Choroid plexus epithelial cell (primary cell): ENCODE measurements at regions not wholly inside any gene's neighbourhood (a gene's known extent, or its start where the extent isn't known, plus 50 kb on each side); places are given as distances from the start of the nearest gene placed in this dataset.

ENCODE experiments used
- DNase-seq: peaks from one replicate; pipeline ENCODE4 v3.0.0-alpha.2; 2010; ENCODE audit warnings: low read depth
- H3K4me3 ChIP-seq: 2 replicates; pipeline ENCODE4 v1.5.1; 2011; ENCODE audit warnings: low read depth, mild to moderate bottlenecking, control low read depth, low read length, moderate library complexity
- TF ChIP-seq, protein P1 (sequence below): conservative IDR thresholded peaks from 2 replicates; pipeline ENCODE4 v1.5.1; 2011; ENCODE audit warnings: low read depth, mild to moderate bottlenecking, control low read depth, inconsistent platforms, low read length, moderate library complexity

DNA sequence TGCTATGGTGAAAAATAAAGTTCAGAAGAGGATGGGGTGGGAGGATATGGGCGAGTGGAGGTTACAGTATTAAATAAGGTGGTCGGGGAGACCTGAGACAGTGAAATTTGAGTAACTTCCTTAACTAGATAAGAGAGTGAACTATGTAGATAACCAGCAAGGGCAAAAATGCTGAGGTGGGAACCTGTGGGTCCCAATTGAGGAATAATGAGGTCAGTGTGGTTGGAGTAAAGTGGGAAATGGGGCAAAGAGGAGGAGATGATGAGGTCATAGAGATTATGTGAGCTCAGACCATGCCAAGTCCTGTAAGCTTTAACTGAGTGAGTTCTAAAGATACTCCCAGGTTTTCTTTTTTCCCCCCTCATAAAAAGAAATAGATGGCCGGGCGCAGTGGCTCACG is 614.6 kb upstream of the PLXNA2 start:
- H3K4me3 ChIP-seq: no peak overlapping the region
- TF ChIP-seq, protein P1, sequence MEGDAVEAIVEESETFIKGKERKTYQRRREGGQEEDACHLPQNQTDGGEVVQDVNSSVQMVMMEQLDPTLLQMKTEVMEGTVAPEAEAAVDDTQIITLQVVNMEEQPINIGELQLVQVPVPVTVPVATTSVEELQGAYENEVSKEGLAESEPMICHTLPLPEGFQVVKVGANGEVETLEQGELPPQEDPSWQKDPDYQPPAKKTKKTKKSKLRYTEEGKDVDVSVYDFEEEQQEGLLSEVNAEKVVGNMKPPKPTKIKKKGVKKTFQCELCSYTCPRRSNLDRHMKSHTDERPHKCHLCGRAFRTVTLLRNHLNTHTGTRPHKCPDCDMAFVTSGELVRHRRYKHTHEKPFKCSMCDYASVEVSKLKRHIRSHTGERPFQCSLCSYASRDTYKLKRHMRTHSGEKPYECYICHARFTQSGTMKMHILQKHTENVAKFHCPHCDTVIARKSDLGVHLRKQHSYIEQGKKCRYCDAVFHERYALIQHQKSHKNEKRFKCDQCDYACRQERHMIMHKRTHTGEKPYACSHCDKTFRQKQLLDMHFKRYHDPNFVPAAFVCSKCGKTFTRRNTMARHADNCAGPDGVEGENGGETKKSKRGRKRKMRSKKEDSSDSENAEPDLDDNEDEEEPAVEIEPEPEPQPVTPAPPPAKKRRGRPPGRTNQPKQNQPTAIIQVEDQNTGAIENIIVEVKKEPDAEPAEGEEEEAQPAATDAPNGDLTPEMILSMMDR: no peak
- DNase-seq: no peak

DNA sequence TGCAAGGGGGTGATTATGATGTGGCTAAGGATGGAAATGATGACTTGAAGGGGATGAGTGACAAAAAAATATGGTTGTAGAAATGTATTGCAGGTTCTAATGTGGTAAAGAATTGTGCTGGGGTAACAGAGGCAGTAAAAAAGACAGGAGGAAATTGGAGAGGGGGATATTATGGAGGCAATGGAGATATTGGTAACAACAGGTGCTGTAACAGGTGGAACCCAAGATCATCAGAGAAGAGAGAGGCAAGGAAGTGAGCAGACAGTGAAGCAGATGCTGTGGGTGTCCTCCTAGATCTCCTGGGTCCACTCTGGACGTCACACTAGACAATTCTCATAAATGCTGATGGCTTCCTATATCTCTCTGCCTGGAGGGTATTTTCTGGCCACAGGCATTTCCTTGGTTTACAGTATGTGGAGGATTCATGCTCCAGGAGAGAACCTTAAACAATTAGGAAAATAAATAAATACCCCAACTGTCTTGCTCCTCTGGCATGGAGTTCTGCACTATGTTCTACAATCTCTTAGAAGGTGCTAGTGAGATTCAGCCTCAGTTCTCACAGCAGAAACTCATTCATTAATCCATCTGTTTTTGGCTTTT is 620.3 kb upstream of the PLXNA2 start:
- TF ChIP-seq, protein P1: no peak
- H3K4me3 ChIP-seq: no peak overlapping the region
- DNase-seq: no peak

DNA sequence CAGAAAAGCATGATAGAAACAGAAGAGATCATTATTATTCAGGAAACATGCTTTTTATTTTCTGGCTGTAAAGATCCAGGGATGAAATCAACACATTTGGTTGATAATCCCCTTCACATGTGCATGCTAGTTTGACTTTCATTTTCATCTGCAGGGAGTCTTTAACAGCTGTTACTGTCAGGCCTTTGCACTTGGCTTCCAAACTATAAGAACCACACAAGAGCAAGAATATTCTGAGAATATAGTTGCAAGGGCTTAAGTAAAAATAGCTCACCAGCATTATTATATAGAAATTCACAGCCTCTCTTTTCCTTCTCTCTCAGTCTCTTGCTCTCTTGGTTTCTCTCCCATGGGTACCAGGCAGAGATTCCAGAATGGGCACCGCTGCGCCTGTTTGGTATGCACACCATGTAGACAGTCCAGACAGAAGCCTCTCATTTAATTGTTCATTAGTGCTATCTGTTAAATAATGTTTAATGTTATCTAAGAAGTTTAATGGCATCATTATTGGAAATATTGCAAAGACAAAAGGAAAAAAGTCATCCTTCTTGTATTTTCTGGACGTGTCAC is 622.3 kb upstream of the PLXNA2 start:
- TF ChIP-seq, protein P1: no peak
- no peak for DNase-seq
- no peak overlapping the region for H3K4me3 ChIP-seq

DNA sequence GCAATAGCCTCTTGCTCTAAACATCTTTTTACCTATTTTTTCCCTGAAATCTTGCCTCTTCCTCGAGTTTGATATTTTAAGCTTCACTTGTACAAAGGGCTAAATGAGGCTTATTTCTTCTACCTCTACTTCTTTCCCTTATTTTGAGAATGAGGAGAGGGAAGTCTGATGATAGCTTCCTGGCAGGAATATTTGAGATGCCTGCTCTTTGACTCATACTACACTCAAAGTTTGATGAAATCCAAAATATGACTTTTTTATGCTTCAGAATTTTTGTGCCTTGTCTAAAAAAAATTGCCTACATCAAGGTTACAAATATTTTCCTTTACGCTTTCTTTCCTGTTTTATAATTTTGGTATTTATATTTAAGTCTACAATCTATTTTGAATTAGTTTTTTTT is 624.4 kb upstream of the PLXNA2 start:
- TF ChIP-seq, protein P1: no peak
- no peak overlapping the region for H3K4me3 ChIP-seq
- DNase-seq: peak; percentile 1

DNA sequence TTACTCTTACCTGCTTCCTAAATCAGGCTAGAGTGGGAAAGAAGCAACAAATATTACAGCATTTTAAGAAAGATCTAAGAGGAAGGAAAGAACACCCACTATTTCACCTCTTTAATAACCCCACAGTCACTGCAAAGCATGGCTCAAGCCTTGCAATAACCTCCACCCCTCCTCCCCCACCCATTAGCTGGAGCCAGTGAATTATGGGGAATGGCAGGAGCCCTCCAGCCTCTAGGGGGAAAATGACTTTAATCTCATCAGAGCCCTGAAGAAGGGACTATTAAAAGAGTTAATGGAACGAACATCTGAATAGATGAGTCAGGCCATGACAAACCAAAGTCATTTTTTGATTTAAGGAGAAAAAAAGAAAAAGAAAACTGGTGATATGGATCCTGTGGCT is 630.7 kb upstream of the PLXNA2 start:
- TF ChIP-seq, protein P1: no peak
- no peak overlapping the region for H3K4me3 ChIP-seq
- no peak for DNase-seq

DNA sequence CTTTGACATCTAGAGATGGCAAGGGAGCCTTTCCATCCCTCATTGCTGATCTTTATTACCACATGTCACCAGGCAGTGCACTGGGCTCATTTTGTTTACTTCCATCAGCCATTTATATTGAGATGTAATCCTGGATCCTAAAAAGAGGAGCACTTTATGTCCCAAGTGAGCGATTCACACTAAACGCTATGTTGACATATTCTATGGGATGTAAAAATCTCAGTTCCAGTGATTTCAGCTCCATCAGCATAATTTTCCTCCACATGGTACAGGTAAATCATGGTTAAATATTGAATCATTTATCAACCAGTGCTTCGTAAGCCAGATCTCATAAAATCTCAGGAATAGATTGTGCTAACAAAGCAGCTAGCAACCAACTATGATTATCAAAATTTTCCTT is 634.8 kb upstream of the PLXNA2 start:
- H3K4me3 ChIP-seq: no peak overlapping the region
- TF ChIP-seq, protein P1: no peak
- DNase-seq: no peak
